ENCODE measurements at regions not wholly inside any gene's neighbourhood (a gene's known extent, or its start where the extent isn't known, plus 50 kb on each side); places are given as distances from the start of the nearest gene placed in this dataset.
A peak's percentile ranks its signal among the peaks of the same experiment; 100 is the strongest.
"Not testable (repeated sequence)": the region's sequence is repeated elsewhere in the genome, so short reads cannot be mapped to it uniquely, and the experiment has no call there.

- DNase-seq, result no peak
Measured at GRCh38 chrX:150167482-150168324, 195.4 kb upstream of the MAMLD1 start.

GRCh38 chrX:150182161-150182560, 181.0 kb upstream of the MAMLD1 start:
- DNase-seq, result no peak

- no peak for DNase-seq
Measured at GRCh38 chrX:150184491-150184890, 178.6 kb upstream of the MAMLD1 start.

- DNase-seq, result no peak
Measured at GRCh38 chrX:150185766-150186165, 177.4 kb upstream of the MAMLD1 start.

GRCh38 chrX:150192816-150193215, 170.3 kb upstream of the MAMLD1 start:
- DNase-seq, result no peak

GRCh38 chrX:150196285-150196684, 166.8 kb upstream of the MAMLD1 start:
- no peak for DNase-seq

GRCh38 chrX:150197388-150197787, 165.7 kb upstream of the MAMLD1 start:
- no peak for DNase-seq

- no peak for DNase-seq
Measured at GRCh38 chrX:150198776-150199175, 164.3 kb upstream of the MAMLD1 start.

- DNase-seq, result no peak
Measured at GRCh38 chrX:150199181-150199580, 163.9 kb upstream of the MAMLD1 start.

- DNase-seq, result no peak
Measured at GRCh38 chrX:150199803-150200202, 163.3 kb upstream of the MAMLD1 start.

GRCh38 chrX:150200361-150200760, 162.8 kb upstream of the MAMLD1 start:
- DNase-seq, result no peak

- DNase-seq, result peak; percentile 62
Measured at GRCh38 chrX:150200820-150201287, 162.3 kb upstream of the MAMLD1 start.

- DNase-seq, result no peak
Measured at GRCh38 chrX:150201391-150201790, 161.7 kb upstream of the MAMLD1 start.

- DNase-seq, result no peak
Measured at GRCh38 chrX:150201841-150202240, 161.3 kb upstream of the MAMLD1 start.

- DNase-seq, result no peak
Measured at GRCh38 chrX:150202641-150203247, 160.4 kb upstream of the MAMLD1 start.

- DNase-seq, result no peak
Measured at GRCh38 chrX:150203248-150203645, 159.9 kb upstream of the MAMLD1 start.

- DNase-seq, result no peak
Measured at GRCh38 chrX:150205011-150205410, 158.1 kb upstream of the MAMLD1 start.

- no peak for DNase-seq
Measured at GRCh38 chrX:150207733-150208132, 155.4 kb upstream of the MAMLD1 start.

- DNase-seq, result no peak
Measured at GRCh38 chrX:150211988-150212387, 151.1 kb upstream of the MAMLD1 start.

- no peak for DNase-seq
Measured at GRCh38 chrX:150212672-150213480, 150.2 kb upstream of the MAMLD1 start.

GRCh38 chrX:150213481-150214030, 149.6 kb upstream of the MAMLD1 start:
- DNase-seq, result no peak

- not testable (repeated sequence) for DNase-seq
Measured at GRCh38 chrX:150216000-150216399, 147.1 kb upstream of the MAMLD1 start.

GRCh38 chrX:150216716-150217115, 146.4 kb upstream of the MAMLD1 start:
- no peak for DNase-seq

All from activated CD8-positive, alpha-beta memory T cell treated with anti-CD3 and anti-CD28 coated beads for 24 hours (primary cell).